ENCODE measurements at regions not wholly inside any gene's neighbourhood (a gene's known extent, or its start where the extent isn't known, plus 50 kb on each side); places are given as distances from the start of the nearest gene placed in this dataset.

- Mint-ChIP-seq H3K27ac (no peak overlapping the region), H3K27me3 (no peaks in the 10 kb centered on the region), H3K4me3 (no peak overlapping the region), H3K9me3 (ENCODE audit: insufficient read depth) (no peaks in the 10 kb centered on the region), H3K4me1 (no peaks in the 10 kb centered on the region)
- H4K20me1 ChIP-seq (ENCODE audit: control insufficient read depth, insufficient read depth, low read length, poor library complexity, severe bottlenecking) = no peaks in the 10 kb centered on the region
- H3K4me3 ChIP-seq (ENCODE audit: control extremely low read depth in 1 of 5, extremely low read depth in 1 of 5, insufficient read depth in 1 of 5, low read depth in 2 of 5, low read length in 4 of 5) = no peak overlapping the region
- no peak overlapping the region for H3K4me2 ChIP-seq (replicated peaks; ENCODE audit: low read depth, low read length, poor library complexity, severe bottlenecking)
- no peaks in the 10 kb centered on the region for H3K36me3 ChIP-seq (replicated peaks in 1 of 2; ENCODE audit: control extremely low read depth in 1 of 2, control insufficient read depth in 1 of 2, extremely low read depth in 1 of 2, insufficient read depth in 2 of 2, low read length in 1 of 2)
- H3K79me2 ChIP-seq (ENCODE audit: control insufficient read depth, insufficient read depth, low read length) = no peaks in the 10 kb centered on the region
- no peak overlapping the region for H2AFZ ChIP-seq (ENCODE audit: insufficient read depth, low read depth, low read length, poor library complexity, severe bottlenecking)
- no peak overlapping the region for H3K9ac ChIP-seq (ENCODE audit: low read length)
- no peaks in the 10 kb centered on the region for H3K27me3 ChIP-seq (replicated peaks in 1 of 4; ENCODE audit: control extremely low read depth in 1 of 4, control insufficient read depth in 3 of 4, insufficient read depth in 4 of 4, low read length in 3 of 4)
- 80% methylated on average over 1 of the region's 5 CpGs for WGBS (ENCODE audit: insufficient coverage)
- intact Hi-C loops (cut with micrococcal nuclease) = no loop called here
- POLR2A ChIA-PET = no interaction called here
- peaks cover 0 to 4% (median 2%) of the 10 kb centered on the region in 3 donors for H3K9me3 ChIP-seq (ENCODE audit: control extremely low read depth in 1 of 3, control insufficient read depth in 2 of 3, insufficient read depth in 1 of 3, low read length in 2 of 3)
- CTCF ChIA-PET = no interaction called here
- DNase-seq = no peak
- no peak overlapping the region for H3K27ac ChIP-seq (ENCODE audit: low read length in 2 of 2)
- no peak for TF ChIP-seq EZH2 (IDR thresholded peaks at IDR 0.05; ENCODE audit: borderline replicate concordance, insufficient read depth, low read depth, low read length, poor library complexity, severe bottlenecking)
- no peak for TF ChIP-seq CTCF (IDR thresholded peaks at IDR 0.05)
- no peaks in the 10 kb centered on the region for H3K4me1 ChIP-seq (ENCODE audit: control insufficient read depth in 2 of 2, insufficient read depth in 2 of 2, low read length in 2 of 2)
- no peak for ATAC-seq (ENCODE audit: low read depth)
Observed at GRCh38 chr13:34696296-34696695, 245.8 kb upstream of the NBEA start.

GRCh38 chr13:34696741-34697140, 245.3 kb upstream of the NBEA start:
- peaks cover 0 to 4% (median 2%) of the 10 kb centered on the region in 3 donors for H3K9me3 ChIP-seq (ENCODE audit: control extremely low read depth in 1 of 3, control insufficient read depth in 2 of 3, insufficient read depth in 1 of 3, low read length in 2 of 3)
- H4K20me1 ChIP-seq (ENCODE audit: control insufficient read depth, insufficient read depth, low read length, poor library complexity, severe bottlenecking) = no peaks in the 10 kb centered on the region
- H3K4me2 ChIP-seq (replicated peaks; ENCODE audit: low read depth, low read length, poor library complexity, severe bottlenecking) = no peak overlapping the region
- Mint-ChIP-seq H3K4me3 (no peak overlapping the region), H3K9me3 (ENCODE audit: insufficient read depth) (no peaks in the 10 kb centered on the region), H3K27me3 (no peaks in the 10 kb centered on the region), H3K27ac (no peak overlapping the region), H3K4me1 (no peaks in the 10 kb centered on the region)
- no peaks in the 10 kb centered on the region for H3K27me3 ChIP-seq (replicated peaks in 1 of 4; ENCODE audit: control extremely low read depth in 1 of 4, control insufficient read depth in 3 of 4, insufficient read depth in 4 of 4, low read length in 3 of 4)
- H3K36me3 ChIP-seq (replicated peaks in 1 of 2; ENCODE audit: control extremely low read depth in 1 of 2, control insufficient read depth in 1 of 2, extremely low read depth in 1 of 2, insufficient read depth in 2 of 2, low read length in 1 of 2) = no peaks in the 10 kb centered on the region
- WGBS (ENCODE audit: insufficient coverage) = 92% methylated on average over 14 of the region's 14 CpGs
- TF ChIP-seq EZH2 (IDR thresholded peaks at IDR 0.05; ENCODE audit: borderline replicate concordance, insufficient read depth, low read depth, low read length, poor library complexity, severe bottlenecking) (no peak), CTCF (IDR thresholded peaks at IDR 0.05) (no peak)
- H2AFZ ChIP-seq (ENCODE audit: insufficient read depth, low read depth, low read length, poor library complexity, severe bottlenecking) = no peak overlapping the region
- intact Hi-C loops (cut with micrococcal nuclease) = no loop called here
- H3K4me1 ChIP-seq (ENCODE audit: control insufficient read depth in 2 of 2, insufficient read depth in 2 of 2, low read length in 2 of 2) = no peaks in the 10 kb centered on the region
- POLR2A ChIA-PET = no interaction called here
- no peak for DNase-seq
- H3K9ac ChIP-seq (ENCODE audit: low read length) = no peak overlapping the region
- CTCF ChIA-PET = interaction anchor here (0.6 kb wide), 1 partner anchor 472 kb away, joined by 3 read pairs; no protein-coding TSS in a partner anchor
- no peaks in the 10 kb centered on the region for H3K79me2 ChIP-seq (ENCODE audit: control insufficient read depth, insufficient read depth, low read length)
- ATAC-seq (ENCODE audit: low read depth) = no peak
- no peak overlapping the region for H3K27ac ChIP-seq (ENCODE audit: low read length in 2 of 2)
- no peak overlapping the region for H3K4me3 ChIP-seq (ENCODE audit: control extremely low read depth in 1 of 5, extremely low read depth in 1 of 5, insufficient read depth in 1 of 5, low read depth in 2 of 5, low read length in 4 of 5)
